Mesenchymal stem cell (in vitro differentiated cells and primary cell): ENCODE measurements at regions not wholly inside any gene's neighbourhood (a gene's known extent, or its start where the extent isn't known, plus 50 kb on each side); places are given as distances from the start of the nearest gene placed in this dataset.

ENCODE experiments used
- DNase-seq: peaks from one replicate; pipeline ENCODE4 v3.0.0-alpha.2; 2013
- H2AFZ ChIP-seq: one replicate; pipeline ENCODE4 v1.6.1; 2013; ENCODE audit warnings: low read depth, mild to moderate bottlenecking, control low read depth, inconsistent platforms, low read length, moderate library complexity
- H2AK5ac ChIP-seq: 2 replicates; pipeline ENCODE4 v1.6.1; 2013; ENCODE audit warnings: low read length, moderate library complexity, mild to moderate bottlenecking, inconsistent platforms; ENCODE audit not compliant: severe bottlenecking
- H2BK120ac ChIP-seq: one replicate; pipeline ENCODE4 v1.6.1; 2013; ENCODE audit warnings: low read depth, mild to moderate bottlenecking, inconsistent platforms, low read length, moderate library complexity
- H2BK12ac ChIP-seq, 2 experiments: one replicate each; pipeline ENCODE4 v1.6.1; 2013; ENCODE audit warnings: inconsistent platforms in 2 of 2, low read length in 2 of 2, mild to moderate bottlenecking in 2 of 2, moderate library complexity in 2 of 2, control low read depth in 1 of 2
- H2BK15ac ChIP-seq: one replicate; pipeline ENCODE4 v1.6.1; 2013; ENCODE audit warnings: mild to moderate bottlenecking, low read depth, inconsistent platforms; ENCODE audit not compliant: poor library complexity, severe bottlenecking
- H2BK5ac ChIP-seq: 2 replicates; pipeline ENCODE4 v1.6.1; 2013; ENCODE audit warnings: low read depth, mild to moderate bottlenecking, low read length, control low read depth, inconsistent platforms; ENCODE audit not compliant: poor library complexity, severe bottlenecking
- H3K14ac ChIP-seq, 2 experiments: one replicate each; pipeline ENCODE4 v1.6.1; 2013; ENCODE audit warnings: inconsistent platforms in 2 of 2, low read length in 2 of 2, control low read depth in 1 of 2, mild to moderate bottlenecking in 1 of 2, moderate library complexity in 1 of 2
- H3K18ac ChIP-seq, 2 experiments: one replicate each; pipeline ENCODE4 v1.6.1; 2013; ENCODE audit warnings: inconsistent platforms in 2 of 2, low read length in 2 of 2, control low read depth in 1 of 2, low read depth in 1 of 2, mild to moderate bottlenecking in 1 of 2
- H3K23ac ChIP-seq, 2 experiments: one replicate each; pipeline ENCODE4 v1.6.1; 2013; ENCODE audit warnings: inconsistent platforms in 2 of 2, low read length in 2 of 2, mild to moderate bottlenecking in 2 of 2, moderate library complexity in 2 of 2, control low read depth in 1 of 2
- H3K27ac ChIP-seq: 2 replicates; pipeline ENCODE4 v1.5.1; 2013; ENCODE audit warnings: mild to moderate bottlenecking, moderate library complexity, low read length, control low read depth, inconsistent platforms; ENCODE audit not compliant: poor library complexity, severe bottlenecking
- H3K27me3 ChIP-seq, 2 experiments: 2 replicates each; pipeline versions ENCODE4 v1.6.1 to v1.7.0; 2013; ENCODE audit warnings: low read length in 2 of 2, mild to moderate bottlenecking in 2 of 2, moderate library complexity in 2 of 2, control low read depth in 1 of 2, inconsistent platforms in 1 of 2; ENCODE audit not compliant: control insufficient read depth in 1 of 2, insufficient read depth in 1 of 2
- H3K36me3 ChIP-seq, 2 experiments: 2 replicates each; pipeline versions ENCODE4 v1.6.1 to v1.7.0; 2013; ENCODE audit warnings: low read length in 2 of 2, control low read depth in 1 of 2, inconsistent platforms in 1 of 2, low read depth in 1 of 2, mild to moderate bottlenecking in 1 of 2; ENCODE audit not compliant: insufficient read depth in 2 of 2, control insufficient read depth in 1 of 2
- H3K4ac ChIP-seq, 2 experiments: one replicate each; pipeline ENCODE4 v1.6.1; 2013; ENCODE audit warnings: inconsistent platforms in 2 of 2, low read length in 2 of 2, mild to moderate bottlenecking in 2 of 2, moderate library complexity in 2 of 2, control low read depth in 1 of 2, low read depth in 1 of 2
- H3K4me1 ChIP-seq: 2 replicates; pipeline ENCODE4 v1.6.1; 2013; ENCODE audit warnings: low read depth, low read length, control low read depth; ENCODE audit not compliant: control insufficient read depth, insufficient read depth
- H3K4me2 ChIP-seq: 2 replicates; pipeline ENCODE4 v1.6.1; 2013; ENCODE audit warnings: low read length, mild to moderate bottlenecking, inconsistent platforms; ENCODE audit not compliant: poor library complexity, severe bottlenecking
- H3K4me3 ChIP-seq, 2 experiments: 2 replicates each; pipeline versions ENCODE4 v1.5.1 to v1.7.0; 2013; ENCODE audit warnings: low read length in 2 of 2, mild to moderate bottlenecking in 2 of 2, control low read depth in 1 of 2, low read depth in 1 of 2; ENCODE audit not compliant: insufficient read depth in 1 of 2
- H3K79me1 ChIP-seq: replicated peaks from 2 replicates; pipeline ENCODE4 v1.6.1; 2013; ENCODE audit warnings: mild to moderate bottlenecking, control low read depth, low read length, inconsistent platforms; ENCODE audit not compliant: poor library complexity, severe bottlenecking
- H3K9ac ChIP-seq: 2 replicates; pipeline ENCODE4 v1.7.0; 2013; ENCODE audit warnings: mild to moderate bottlenecking, low read length, moderate library complexity
- H3K9me3 ChIP-seq: 2 replicates; pipeline ENCODE4 v1.7.0; 2013; ENCODE audit warnings: mild to moderate bottlenecking, low read length; ENCODE audit not compliant: control insufficient read depth
- H4K8ac ChIP-seq: one replicate; pipeline ENCODE4 v1.6.1; 2013; ENCODE audit warnings: inconsistent platforms, mild to moderate bottlenecking, low read length, moderate library complexity
- H4K91ac ChIP-seq: one replicate; pipeline ENCODE4 v1.6.1; 2013; ENCODE audit warnings: mild to moderate bottlenecking, low read length, inconsistent platforms
- WGBS: methylation state at CpG from one replicate; pipeline ENCODE4 v1.1.7; 2013; ENCODE audit warnings: mixed read lengths; 5-methylcytosine and 5-hydroxymethylcytosine counted together

GRCh38 chrX:13373027-13373426 lies 53.2 kb upstream of the ATXN3L start:
- no peaks in the 10 kb centered on the region for H3K36me3 ChIP-seq
- H3K4ac ChIP-seq = no peak overlapping the region
- H2AFZ ChIP-seq = no peak overlapping the region
- no peak overlapping the region for H3K4me3 ChIP-seq
- no peak overlapping the region for H3K27ac ChIP-seq
- no peaks in the 10 kb centered on the region for H3K79me1 ChIP-seq
- H3K14ac ChIP-seq = no peak overlapping the region
- no CpG with 5 or more reads among the region's 1 CpG for WGBS
- H3K23ac ChIP-seq = no peak overlapping the region
- H3K9ac ChIP-seq = peak overlapping the region; percentile 72
- H2BK12ac ChIP-seq = no peak overlapping the region
- no peak overlapping the region for H2BK120ac ChIP-seq
- no peak overlapping the region for H3K18ac ChIP-seq
- no peaks in the 10 kb centered on the region for H3K9me3 ChIP-seq
- H4K8ac ChIP-seq = no peak overlapping the region
- no peak overlapping the region for H2AK5ac ChIP-seq
- H2BK15ac ChIP-seq = no peak overlapping the region
- H2BK5ac ChIP-seq = no peak overlapping the region
- no peaks in the 10 kb centered on the region for H3K4me1 ChIP-seq
- H3K4me2 ChIP-seq = no peak overlapping the region
- no peak overlapping the region for H4K91ac ChIP-seq
- peaks cover 0 to 17% of the 10 kb centered on the region in 2 experiments for H3K27me3 ChIP-seq
- DNase-seq = no peak

GRCh38 chrX:13372203-13372980 lies 52.5 kb upstream of the ATXN3L start:
- H3K79me1 ChIP-seq = no peaks in the 10 kb centered on the region
- H3K36me3 ChIP-seq = no peaks in the 10 kb centered on the region
- H3K27me3 ChIP-seq = peaks cover 0 to 18% of the 10 kb centered on the region in 2 experiments
- DNase-seq = no peak
- H4K91ac ChIP-seq = no peak overlapping the region
- no peak overlapping the region for H3K4ac ChIP-seq
- no peak overlapping the region for H3K4me2 ChIP-seq
- H2BK5ac ChIP-seq = no peak overlapping the region
- H3K14ac ChIP-seq = no peak overlapping the region
- H2BK120ac ChIP-seq = no peak overlapping the region
- no peak overlapping the region for H3K23ac ChIP-seq
- H2BK15ac ChIP-seq = no peak overlapping the region
- H3K4me3 ChIP-seq = no peak overlapping the region
- no peaks in the 10 kb centered on the region for H3K4me1 ChIP-seq
- no peak overlapping the region for H4K8ac ChIP-seq
- H2AFZ ChIP-seq = no peak overlapping the region
- H2AK5ac ChIP-seq = no peak overlapping the region
- peak overlapping the region; percentile 72 for H3K9ac ChIP-seq
- no peak overlapping the region for H2BK12ac ChIP-seq
- H3K18ac ChIP-seq = no peak overlapping the region
- WGBS = 78% methylated on average over 1 of the region's 2 CpGs
- no peaks in the 10 kb centered on the region for H3K9me3 ChIP-seq
- no peak overlapping the region for H3K27ac ChIP-seq

- Histone ChIP-seq H3K4me1 (no peaks in the 10 kb centered on the region), H2AK5ac (no peak overlapping the region), H3K4me2 (no peak overlapping the region), H3K14ac (no peak overlapping the region), H2AFZ (no peak overlapping the region), H3K36me3 (no peaks in the 10 kb centered on the region), H4K8ac (no peak overlapping the region), H3K27me3 (peaks cover 0 to 18% of the 10 kb centered on the region in 2 experiments), H2BK120ac (no peak overlapping the region), H3K4ac (no peak overlapping the region), H3K79me1 (no peaks in the 10 kb centered on the region), H3K9me3 (no peaks in the 10 kb centered on the region), H2BK15ac (no peak overlapping the region), H3K18ac (no peak overlapping the region), H4K91ac (no peak overlapping the region), H3K4me3 (no peak overlapping the region), H2BK5ac (no peak overlapping the region), H3K23ac (no peak overlapping the region), H3K9ac (no peak overlapping the region), H2BK12ac (no peak overlapping the region), H3K27ac (no peak overlapping the region)
- no peak for DNase-seq
These were observed 51.3 kb upstream of the ATXN3L start for GRCh38 chrX:13371186-13371585.

- whole genome bisulfite sequencing = no CpG with 5 or more reads among the region's 1 CpG
- Histone ChIP-seq H3K27ac (no peak overlapping the region), H3K4me1 (no peaks in the 10 kb centered on the region)
These were observed 50.9 kb upstream of the ATXN3L start for GRCh38 chrX:13370713-13371112.

More at GRCh38 chrX:13370713-13371112, 50.9 kb upstream of the ATXN3L start:
- Histone ChIP-seq H4K91ac (no peak overlapping the region), H3K4me3 (no peak overlapping the region), H3K14ac (no peak overlapping the region), H3K36me3 (no peaks in the 10 kb centered on the region), H3K9me3 (no peaks in the 10 kb centered on the region), H2BK5ac (no peak overlapping the region), H3K4ac (no peak overlapping the region), H2BK15ac (no peak overlapping the region), H2BK120ac (no peak overlapping the region), H2AK5ac (no peak overlapping the region), H3K4me2 (no peak overlapping the region), H3K23ac (no peak overlapping the region), H2BK12ac (no peak overlapping the region), H3K27me3 (peaks cover 0 to 18% of the 10 kb centered on the region in 2 experiments), H2AFZ (no peak overlapping the region), H3K18ac (no peak overlapping the region), H4K8ac (no peak overlapping the region), H3K79me1 (no peaks in the 10 kb centered on the region), H3K9ac (no peak overlapping the region)
- no peak for DNase-seq
